ENCODE measurements at regions not wholly inside any gene's neighbourhood (a gene's known extent, or its start where the extent isn't known, plus 50 kb on each side); places are given as distances from the start of the nearest gene placed in this dataset.
"Not testable (repeated sequence)": the region's sequence is repeated elsewhere in the genome, so short reads cannot be mapped to it uniquely, and the experiment has no call there.

DNA sequence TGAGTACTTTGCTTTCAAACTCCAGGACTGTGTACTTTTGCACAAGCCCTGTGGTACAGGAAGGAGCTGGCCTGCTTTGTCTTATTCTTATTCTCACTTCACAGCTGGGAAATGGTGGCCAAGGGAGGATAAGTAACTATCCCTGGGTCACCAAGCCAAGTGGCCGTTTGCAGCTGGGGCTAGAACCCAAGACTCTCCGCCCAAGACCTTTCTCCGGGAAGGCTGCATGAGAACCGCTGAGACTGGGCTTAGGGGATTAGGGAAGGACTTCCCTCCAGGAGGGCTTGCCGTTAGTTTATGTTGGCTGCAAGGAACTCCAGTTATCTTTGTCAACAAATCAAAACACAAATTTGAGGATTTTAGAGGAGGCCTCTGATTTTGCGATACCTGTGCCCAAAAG, 109.5 kb upstream of the ADRA1D start:
- no peak for DNase-seq (ENCODE audit: low read depth)

DNA sequence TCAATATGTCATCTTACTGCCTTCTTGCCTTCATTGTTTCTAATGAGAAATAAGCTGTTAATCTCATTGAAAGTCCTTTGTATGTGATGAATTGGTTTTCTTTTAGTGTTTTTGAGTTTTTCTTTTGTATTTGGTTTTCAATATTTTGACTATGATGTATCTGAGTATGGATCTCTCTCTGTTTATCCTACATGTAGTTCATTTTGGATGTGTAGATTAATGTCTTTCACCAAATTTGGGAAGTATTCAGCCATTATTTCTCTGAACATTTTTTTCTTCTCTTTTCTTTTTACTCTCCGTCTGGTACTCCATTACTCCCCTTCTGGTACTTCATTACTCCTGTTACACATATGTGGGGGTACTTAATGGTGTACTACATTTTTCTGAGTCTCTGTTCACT, 103.3 kb upstream of the ADRA1D start:
- no peak for DNase-seq (ENCODE audit: low read depth)

- DNase-seq (ENCODE audit: low read depth), result no peak
These were observed 101.0 kb upstream of the ADRA1D start for GRCh38 chr20:4350096-4350495.

DNA sequence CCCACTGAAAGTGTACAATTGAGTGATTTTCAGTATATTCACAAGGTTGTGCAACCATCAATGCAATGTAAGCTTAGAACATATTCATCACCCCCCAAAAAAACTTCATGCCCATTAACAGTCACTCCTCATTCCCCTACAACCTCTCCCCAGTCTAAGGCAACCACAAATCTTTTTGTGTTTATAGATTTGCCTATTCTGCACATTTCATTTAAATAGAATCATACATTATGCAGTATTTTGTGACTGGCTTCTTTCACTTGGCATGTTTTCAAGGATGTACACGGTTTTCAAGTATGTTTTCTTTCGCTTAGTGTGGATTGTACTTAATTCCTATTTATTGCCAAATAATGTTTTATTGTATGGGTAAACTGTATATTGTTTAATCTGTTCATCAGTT, 95.6 kb upstream of the ADRA1D start:
- no peak for DNase-seq (ENCODE audit: low read depth)

GRCh38 chr20:4342609-4343008, 93.5 kb upstream of the ADRA1D start:
- no peak for DNase-seq (ENCODE audit: low read depth)

DNA sequence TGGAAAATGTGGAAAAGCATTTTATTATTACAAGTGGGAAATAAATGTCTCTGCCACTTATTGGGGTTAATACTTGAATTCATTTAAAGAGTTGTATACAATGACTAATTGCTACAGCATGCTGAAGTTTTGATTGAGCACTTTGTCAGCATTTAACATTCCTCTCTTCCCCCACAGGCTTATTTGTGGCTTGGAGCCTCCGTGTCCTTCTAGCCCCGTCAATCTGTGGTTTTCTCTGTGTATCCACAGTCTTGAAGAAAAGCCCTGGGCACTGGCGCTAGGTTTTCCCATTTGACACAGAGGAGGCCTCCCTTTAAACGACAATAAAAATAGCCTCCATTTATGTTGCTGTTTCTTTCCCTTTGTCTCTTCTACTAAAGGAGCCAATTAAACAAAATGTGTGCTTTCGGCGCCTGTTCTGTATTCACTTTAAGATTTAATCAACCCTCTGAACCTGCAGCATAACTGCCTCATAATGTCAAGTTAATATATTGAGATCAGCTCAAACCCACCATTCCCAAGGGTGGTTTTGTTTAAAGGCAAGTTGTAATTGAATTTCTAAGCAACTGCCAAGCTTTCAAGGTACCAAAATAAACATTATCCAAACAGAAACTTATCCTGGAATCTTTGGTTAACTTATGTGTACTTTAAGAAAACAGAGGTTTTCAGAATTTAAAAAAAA, 92.9 kb upstream of the ADRA1D start:
- peak; percentile 98 for DNase-seq (ENCODE audit: low read depth)

DNA sequence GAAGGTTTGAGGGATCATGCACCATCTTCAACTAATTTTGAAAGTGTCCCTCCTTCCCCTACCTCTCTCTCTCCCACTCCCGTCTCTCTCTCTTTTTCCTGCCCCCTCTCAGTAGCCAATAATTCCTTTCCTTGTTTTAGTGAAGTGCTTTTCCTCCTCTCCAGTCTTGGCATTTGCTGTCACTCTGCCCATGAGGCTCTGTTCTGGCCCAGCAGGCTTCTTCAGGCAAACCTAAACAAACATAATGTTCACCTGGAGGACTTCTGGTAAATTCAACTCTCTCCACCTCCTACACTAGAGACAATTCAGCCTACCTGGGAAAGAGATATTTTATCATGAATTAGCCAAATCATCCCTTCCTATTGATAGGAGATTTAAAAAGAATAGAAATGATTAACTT, 86.6 kb upstream of the ADRA1D start:
- DNase-seq (ENCODE audit: low read depth), result no peak

DNA sequence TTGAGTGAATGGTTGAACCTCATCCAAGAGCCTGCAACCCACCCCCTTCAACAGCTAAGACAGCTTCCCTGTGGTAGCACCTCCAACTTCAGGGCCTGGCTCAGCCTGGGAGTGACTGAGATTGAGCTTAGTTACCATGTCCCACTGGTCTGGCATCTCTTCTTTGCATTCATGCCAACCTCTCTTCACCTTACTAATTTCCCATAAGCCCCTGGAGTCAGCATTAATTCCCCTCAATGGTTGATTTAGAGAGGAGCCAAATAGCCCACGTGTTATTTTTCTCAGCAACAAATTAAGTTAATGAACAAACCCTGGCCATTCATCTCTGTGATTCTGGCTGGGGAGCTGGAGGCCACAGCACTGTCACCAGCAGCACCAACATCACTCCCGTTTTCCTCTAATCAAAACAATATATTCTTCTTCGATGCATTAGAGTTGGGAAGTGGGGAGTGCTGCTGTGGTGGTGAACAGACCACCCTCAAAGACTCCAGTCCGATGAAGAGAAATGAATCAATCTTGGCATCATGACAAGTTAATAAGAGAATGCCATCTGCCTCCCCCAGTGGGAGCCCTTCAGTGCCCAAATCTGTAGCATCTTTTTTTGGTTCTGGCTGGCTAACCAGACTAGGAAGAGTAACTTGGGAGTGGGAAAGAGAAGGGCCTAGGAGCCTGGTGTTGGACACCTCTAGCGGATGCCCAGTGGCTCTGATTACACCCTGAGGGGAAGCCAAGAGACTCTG, 83.2 kb upstream of the ADRA1D start:
- DNase-seq (ENCODE audit: low read depth), result peak; percentile 36

GRCh38 chr20:4330011-4330410, 80.9 kb upstream of the ADRA1D start:
- no peak for DNase-seq (ENCODE audit: low read depth)

- DNase-seq (ENCODE audit: low read depth), result peak; percentile 32
These were observed 80.1 kb upstream of the ADRA1D start for GRCh38 chr20:4329232-4329631.

GRCh38 chr20:4328541-4328940, 79.5 kb upstream of the ADRA1D start:
- DNase-seq (ENCODE audit: low read depth), result no peak

GRCh38 chr20:4327956-4328355, 78.9 kb upstream of the ADRA1D start:
- DNase-seq (ENCODE audit: low read depth), result no peak

DNA sequence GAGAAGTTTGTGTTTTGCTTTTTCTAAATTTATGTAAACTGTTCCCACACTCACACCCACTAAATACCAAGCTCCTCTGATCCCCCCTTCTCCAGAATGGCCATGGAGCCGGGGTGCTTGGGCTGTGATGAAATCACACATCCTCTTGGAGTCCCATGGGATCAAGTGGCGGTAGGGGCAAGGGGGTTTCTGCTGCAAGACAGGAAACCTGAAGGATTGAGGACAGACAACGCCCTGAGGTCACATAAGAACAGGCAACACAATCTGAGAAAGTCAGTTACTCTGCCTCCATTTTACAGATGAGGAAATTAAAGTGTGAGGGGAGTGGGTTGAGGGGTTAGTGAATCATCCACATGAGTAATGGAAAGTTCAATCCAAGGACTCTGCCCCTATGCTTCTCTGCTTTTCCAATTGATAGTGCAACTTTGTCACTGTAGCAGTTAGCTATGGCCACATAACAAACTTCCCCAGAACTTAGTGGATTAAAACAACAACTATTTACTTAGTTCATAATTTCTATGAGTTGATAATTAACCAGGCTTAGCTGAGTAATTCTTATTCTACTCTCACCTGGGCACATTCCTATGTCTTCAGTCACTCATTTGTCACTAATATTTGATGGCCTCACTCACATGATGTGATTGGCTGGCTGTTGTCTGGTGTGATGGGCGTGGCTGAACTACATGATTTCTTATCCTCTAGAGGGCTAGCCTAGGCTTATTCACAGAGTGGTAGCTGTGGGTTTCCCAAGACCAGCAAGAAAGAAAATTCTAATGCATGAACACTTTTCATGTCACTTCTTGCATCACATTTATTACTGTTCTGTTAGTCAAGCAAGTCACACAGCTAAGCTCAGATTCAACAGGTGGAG, 77.3 kb upstream of the ADRA1D start:
- no peak for DNase-seq (ENCODE audit: low read depth)

- no peak for DNase-seq (ENCODE audit: low read depth)
These were observed 76.6 kb upstream of the ADRA1D start for GRCh38 chr20:4325548-4326187.

- DNase-seq (ENCODE audit: low read depth), result no peak
These were observed 75.6 kb upstream of the ADRA1D start for GRCh38 chr20:4324611-4325243.

DNA sequence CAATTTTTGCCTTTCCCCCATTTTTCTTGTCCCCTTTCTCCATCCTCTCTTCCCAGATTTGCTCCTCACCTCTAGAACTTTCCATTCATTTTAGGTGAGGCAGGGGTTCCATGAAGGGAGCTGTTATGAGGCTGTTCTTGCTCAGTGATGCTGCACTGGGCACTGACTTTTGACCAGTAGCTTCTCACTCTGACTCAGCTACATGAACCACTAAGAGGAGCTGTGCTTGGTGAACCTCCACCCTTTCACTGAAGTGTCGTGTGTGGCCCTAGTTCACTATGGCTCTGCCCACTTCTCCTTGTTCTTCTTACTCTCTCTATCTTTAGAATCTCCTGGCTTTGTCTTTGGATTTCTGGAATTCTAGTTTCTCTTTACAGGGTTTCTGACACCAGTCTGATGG, 73.4 kb upstream of the ADRA1D start:
- no peak for DNase-seq (ENCODE audit: low read depth)

- DNase-seq (ENCODE audit: low read depth), result peak; percentile 65
These were observed 71.2 kb upstream of the ADRA1D start for GRCh38 chr20:4320291-4320690.

- no peak for DNase-seq (ENCODE audit: low read depth)
These were observed 69.8 kb upstream of the ADRA1D start for GRCh38 chr20:4318891-4319290.

DNA sequence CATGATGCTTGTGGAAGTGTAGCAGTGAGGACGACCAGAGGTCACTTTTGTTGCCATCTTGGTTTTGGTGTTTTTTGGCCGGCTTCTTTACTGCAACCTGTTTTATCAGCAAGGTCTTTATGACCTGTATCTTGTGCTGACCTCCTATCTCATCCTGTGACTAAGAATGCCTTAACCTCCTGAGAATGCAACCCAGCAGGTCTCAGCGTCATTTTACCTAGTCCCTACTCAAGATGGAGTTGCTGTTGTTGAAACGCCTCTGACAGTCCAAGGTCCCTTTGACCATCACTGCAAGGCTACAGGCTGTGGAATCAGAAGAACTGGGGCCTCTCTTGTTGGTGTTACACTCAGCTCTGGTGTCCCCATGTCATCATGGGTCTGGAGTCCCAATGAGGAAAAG, 61.5 kb upstream of the ADRA1D start:
- not testable (repeated sequence) for DNase-seq (ENCODE audit: low read depth)

GRCh38 chr20:4306206-4306605, 57.1 kb upstream of the ADRA1D start:
- no peak for DNase-seq (ENCODE audit: low read depth)

- no peak for DNase-seq (ENCODE audit: low read depth)
These were observed 56.0 kb upstream of the ADRA1D start for GRCh38 chr20:4305091-4305490.

GRCh38 chr20:4304601-4305000, 55.5 kb upstream of the ADRA1D start:
- no peak for DNase-seq (ENCODE audit: low read depth)

All from RPMI7951 (cell line).